HEK293T (cell line): ENCODE measurements at regions not wholly inside any gene's neighbourhood (a gene's known extent, or its start where the extent isn't known, plus 50 kb on each side); places are given as distances from the start of the nearest gene placed in this dataset.

Source experiments
- CTCF ChIA-PET: fragments of 350-600 bp; formaldehyde crosslinking; extraction: SDS; loops from one replicate; lab custom pipeline; 2021; ENCODE audit warnings: antibody characterized with exemption, inconsistent platforms; lab: Yijun Ruan, JAX
- POLR2A ChIA-PET: fragments of 350-600 bp; formaldehyde crosslinking; extraction: SDS; loops from one replicate; lab custom pipeline; 2020; ENCODE audit warnings: antibody characterized with exemption, inconsistent platforms; lab: Yijun Ruan, JAX
- DNase-seq: peaks from one replicate; pipeline ENCODE4 v3.0.0; 2012; ENCODE audit warnings: mixed read lengths; ENCODE audit errors: extremely low spot score
- ARNT ChIP-seq: fragments of 450-650 bp; IDR thresholded peaks from 2 replicates; pipeline ENCODE4 v1.6.1; 2017; ENCODE audit warnings: mild to moderate bottlenecking
- BHLHE40 ChIP-seq: fragments of 450-650 bp; IDR thresholded peaks from 2 replicates; pipeline ENCODE4 v1.6.1; 2016; ENCODE audit warnings: mild to moderate bottlenecking, moderate library complexity, borderline replicate concordance
- CTBP1 ChIP-seq: fragments of 450-650 bp; IDR thresholded peaks from 2 replicates; pipeline ENCODE4 v1.6.1; 2016; ENCODE audit warnings: borderline replicate concordance
- ELF4 ChIP-seq: fragments of 450-650 bp; IDR thresholded peaks from 2 replicates; pipeline ENCODE4 v1.6.1; 2017; ENCODE audit warnings: antibody characterized with exemption
- FOXA1 ChIP-seq: fragments of 450-650 bp; IDR thresholded peaks from 2 replicates; pipeline ENCODE4 v1.6.1; 2016; ENCODE audit warnings: mild to moderate bottlenecking
- FOXK2 ChIP-seq: fragments of 450-650 bp; IDR thresholded peaks from 2 replicates; pipeline ENCODE4 v1.6.1; 2016; ENCODE audit warnings: mild to moderate bottlenecking
- FOXM1 ChIP-seq: fragments of 450-650 bp; IDR thresholded peaks from 2 replicates; pipeline ENCODE4 v1.6.1; 2017; ENCODE audit warnings: mild to moderate bottlenecking, borderline replicate concordance
- HDGF ChIP-seq: fragments of 450-650 bp; IDR thresholded peaks from 2 replicates; pipeline ENCODE4 v1.6.1; 2017; ENCODE audit warnings: antibody characterized with exemption, borderline replicate concordance
- L3MBTL2 ChIP-seq: fragments of 450-650 bp; conservative IDR thresholded peaks from 2 replicates; pipeline ENCODE4 v1.6.1; 2016; ENCODE audit warnings: mild to moderate bottlenecking
- LEF1 ChIP-seq: fragments of 450-650 bp; IDR thresholded peaks from 2 replicates; pipeline ENCODE4 v1.6.1; 2017; ENCODE audit warnings: mild to moderate bottlenecking, borderline replicate concordance
- NFRKB ChIP-seq: fragments of 450-650 bp; IDR thresholded peaks from 2 replicates; pipeline ENCODE4 v1.6.1; 2016; ENCODE audit warnings: mild to moderate bottlenecking, moderate library complexity
- PKNOX1 ChIP-seq: fragments of 450-650 bp; IDR thresholded peaks from 2 replicates; pipeline ENCODE4 v1.6.1; 2016
- SP1 ChIP-seq: fragments of 450-650 bp; IDR thresholded peaks from 2 replicates; pipeline ENCODE4 v1.6.1; 2017
- SUZ12 ChIP-seq: fragments of 450-650 bp; IDR thresholded peaks from 2 replicates; pipeline ENCODE4 v1.6.1; 2016; ENCODE audit warnings: mild to moderate bottlenecking
- TARDBP ChIP-seq: fragments of 450-650 bp; IDR thresholded peaks from 2 replicates; pipeline ENCODE4 v1.6.1; 2016
- ZNF384 ChIP-seq: fragments of 450-650 bp; IDR thresholded peaks from 2 replicates; pipeline ENCODE4 v1.6.1; 2016

- TF ChIP-seq ARNT (no peak), SP1 (no peak), PKNOX1 (no peak), CTBP1 (no peak), ELF4 (no peak), HDGF (no peak), FOXM1 (no peak), LEF1 (no peak), ZNF384 (no peak), NFRKB (no peak)
- CTCF ChIA-PET: no interaction called here
- POLR2A ChIA-PET: no interaction called here
- DNase-seq: no peak
These were observed 549.5 kb upstream of the JARID2 start for GRCh38 chr6:14696367-14696766.

GRCh38 chr6:14697427-14697826 lies 548.4 kb upstream of the JARID2 start:
- no peak for DNase-seq
- TF ChIP-seq ZNF384 (no peak), CTBP1 (no peak), HDGF (no peak), SUZ12 (no peak), FOXM1 (no peak), PKNOX1 (no peak), FOXK2 (no peak), SP1 (no peak), ARNT (no peak), ELF4 (no peak), L3MBTL2 (no peak), LEF1 (no peak), TARDBP (no peak), BHLHE40 (no peak), NFRKB (no peak), FOXA1 (no peak)
- ChIA-PET CTCF (no interaction called here), POLR2A (no interaction called here)

GRCh38 chr6:14699803-14700601 lies 545.9 kb upstream of the JARID2 start:
- ChIA-PET POLR2A (no interaction called here), CTCF (no interaction called here)
- TF ChIP-seq L3MBTL2: no peak
- no peak for TF ChIP-seq FOXA1
- no peak for TF ChIP-seq CTBP1
- TF ChIP-seq FOXM1: no peak
- no peak for TF ChIP-seq PKNOX1
- TF ChIP-seq ELF4: no peak
- no peak for TF ChIP-seq HDGF
- no peak for TF ChIP-seq TARDBP
- no peak for TF ChIP-seq SUZ12
- no peak for DNase-seq

- POLR2A ChIA-PET: no interaction called here
- TF ChIP-seq SP1: no peak
- TF ChIP-seq PKNOX1: no peak
- no peak for TF ChIP-seq FOXA1
- TF ChIP-seq L3MBTL2: no peak
- no peak for TF ChIP-seq FOXK2
- TF ChIP-seq ZNF384: no peak
- no peak for TF ChIP-seq FOXM1
- TF ChIP-seq HDGF: no peak
- no peak for TF ChIP-seq CTBP1
- CTCF ChIA-PET: no interaction called here
- no peak for DNase-seq
These were observed 543.9 kb upstream of the JARID2 start for GRCh38 chr6:14701946-14702345.

GRCh38 chr6:14702678-14703077 lies 543.2 kb upstream of the JARID2 start:
- POLR2A ChIA-PET: no interaction called here
- DNase-seq: no peak
- TF ChIP-seq NFRKB (no peak), SP1 (no peak), HDGF (no peak), BHLHE40 (no peak), ARNT (no peak), L3MBTL2 (no peak), ELF4 (no peak), SUZ12 (no peak), LEF1 (no peak), FOXM1 (no peak), TARDBP (no peak), FOXA1 (no peak), ZNF384 (no peak), CTBP1 (no peak), PKNOX1 (no peak), FOXK2 (no peak)
- CTCF ChIA-PET: no interaction called here
